ENCODE measurements at regions not wholly inside any gene's neighbourhood (a gene's known extent, or its start where the extent isn't known, plus 50 kb on each side); places are given as distances from the start of the nearest gene placed in this dataset.

DNA sequence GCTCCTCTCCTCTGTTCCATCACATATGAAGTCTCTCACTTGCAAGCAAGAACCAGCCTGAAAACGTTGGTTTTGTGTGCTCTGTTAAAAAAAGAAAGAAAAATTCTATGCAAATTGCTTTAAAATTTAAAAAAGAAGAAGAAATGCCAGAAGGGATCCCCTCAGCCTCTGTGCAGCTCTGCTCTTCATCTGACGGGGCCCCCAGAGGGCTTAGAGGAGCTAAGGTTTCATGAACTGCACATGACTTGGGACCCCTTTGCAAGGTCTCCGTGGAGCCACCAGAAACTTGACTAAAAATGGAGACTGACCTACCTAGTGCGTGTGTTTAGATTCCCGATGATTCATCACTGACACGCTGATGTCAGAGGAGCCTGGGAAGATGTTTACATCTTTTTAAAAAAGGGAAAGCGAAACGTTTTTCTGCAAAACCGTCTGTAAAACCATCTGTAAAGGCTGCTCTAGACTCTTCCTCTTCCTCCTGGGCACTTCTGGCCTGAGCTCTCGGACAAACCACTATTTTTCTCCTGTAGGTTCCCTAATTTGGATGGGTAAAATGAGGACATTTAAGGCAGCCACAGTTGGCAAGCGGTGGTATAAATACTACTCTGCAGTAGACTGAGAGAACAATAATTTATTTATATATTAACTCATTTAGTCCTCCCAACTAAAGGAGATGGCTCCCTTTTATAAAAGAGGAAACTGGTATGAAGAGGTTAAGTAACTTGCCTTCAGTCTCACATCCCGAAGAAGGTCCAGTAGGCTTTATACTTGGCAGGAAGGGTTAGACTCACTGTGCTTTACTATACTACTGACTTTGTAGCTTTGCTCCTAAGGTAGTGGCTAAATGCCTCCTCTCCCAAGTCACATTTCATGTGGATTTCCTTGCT is 67.2 kb upstream of the POLG start:
- Histone ChIP-seq H3K36me3 (ENCODE audit: control insufficient read depth in 2 of 2, insufficient read depth in 1 of 2, low read length in 2 of 2) (no peaks in the 10 kb centered on the region), H3K4me3 (ENCODE audit: low read depth, low read length) (no peak overlapping the region), H3K4me1 (ENCODE audit: control insufficient read depth, insufficient read depth, low read length) (peaks cover 8% of the 10 kb centered on the region), H3K27ac (ENCODE audit: extremely low read depth, low read depth, low read length) (no peak overlapping the region), H3K9me3 (ENCODE audit: control insufficient read depth, insufficient read depth, low read depth, low read length) (no peaks in the 10 kb centered on the region)
- ChIA-PET CTCF (interaction anchor here (0.6 to 9.3 kb wide), 19 partner anchors 9 to 694 kb away, joined by 3 to 242 read pairs (median 5); no protein-coding TSS in a partner anchor), POLR2A (interaction anchor here (1.0 kb wide), 1 partner anchor 12 kb away, joined by 4 read pairs; no protein-coding TSS in a partner anchor)
- TF ChIP-seq ZNF792 (tag by site-specific recombination; IDR thresholded peaks at IDR 0.05) (no peak), ZNF449 (tag by site-specific recombination; IDR thresholded peaks at IDR 0.05) (no peak), OSR2 (tag by site-specific recombination; IDR thresholded peaks at IDR 0.05) (no peak), GFI1B (tag by site-specific recombination; IDR thresholded peaks at IDR 0.05) (no peak), ZNF433 (tag by site-specific recombination; IDR thresholded peaks at IDR 0.05; ENCODE audit: low read depth) (no peak), ZFP69B (tag by site-specific recombination; IDR thresholded peaks at IDR 0.05) (0 out of 2 replicates have a peak, but pooled peaks have one; percentile 13), GLIS1 (tag by site-specific recombination; IDR thresholded peaks at IDR 0.05) (no peak), ZSCAN23 (tag by site-specific recombination; IDR thresholded peaks at IDR 0.05) (no peak), ZNF266 (tag by site-specific recombination; IDR thresholded peaks at IDR 0.05; ENCODE audit: low read depth) (no peak), ZNF623 (tag by site-specific recombination; IDR thresholded peaks at IDR 0.05) (no peak), PRDM1 (tag by site-specific recombination; IDR thresholded peaks at IDR 0.05) (no peak), ZBTB8A (tag by site-specific recombination; IDR thresholded peaks at IDR 0.05) (no peak), OVOL3 (tag by site-specific recombination; IDR thresholded peaks at IDR 0.05) (no peak), ZNF768 (tag by site-specific recombination; IDR thresholded peaks at IDR 0.05) (no peak), ZNF37A (tag by site-specific recombination; IDR thresholded peaks at IDR 0.05) (no peak), ZNF121 (tag by site-specific recombination; IDR thresholded peaks at IDR 0.05) (no peak), TSHZ1 (tag by site-specific recombination; IDR thresholded peaks at IDR 0.05; ENCODE audit: borderline replicate concordance) (no peak), ZNF501 (tag by site-specific recombination; IDR thresholded peaks at IDR 0.05) (no peak), BCL11A (tag by site-specific recombination; IDR thresholded peaks at IDR 0.05; ENCODE audit: low read depth) (no peak), ZNF23 (tag by site-specific recombination; IDR thresholded peaks at IDR 0.05; ENCODE audit: borderline replicate concordance) (no peak), ZNF223 (tag by site-specific recombination; IDR thresholded peaks at IDR 0.05) (no peak), ZEB2 (tag by site-specific recombination; IDR thresholded peaks at IDR 0.05) (no peak)
- TF ChIP-seq, protein P1, sequence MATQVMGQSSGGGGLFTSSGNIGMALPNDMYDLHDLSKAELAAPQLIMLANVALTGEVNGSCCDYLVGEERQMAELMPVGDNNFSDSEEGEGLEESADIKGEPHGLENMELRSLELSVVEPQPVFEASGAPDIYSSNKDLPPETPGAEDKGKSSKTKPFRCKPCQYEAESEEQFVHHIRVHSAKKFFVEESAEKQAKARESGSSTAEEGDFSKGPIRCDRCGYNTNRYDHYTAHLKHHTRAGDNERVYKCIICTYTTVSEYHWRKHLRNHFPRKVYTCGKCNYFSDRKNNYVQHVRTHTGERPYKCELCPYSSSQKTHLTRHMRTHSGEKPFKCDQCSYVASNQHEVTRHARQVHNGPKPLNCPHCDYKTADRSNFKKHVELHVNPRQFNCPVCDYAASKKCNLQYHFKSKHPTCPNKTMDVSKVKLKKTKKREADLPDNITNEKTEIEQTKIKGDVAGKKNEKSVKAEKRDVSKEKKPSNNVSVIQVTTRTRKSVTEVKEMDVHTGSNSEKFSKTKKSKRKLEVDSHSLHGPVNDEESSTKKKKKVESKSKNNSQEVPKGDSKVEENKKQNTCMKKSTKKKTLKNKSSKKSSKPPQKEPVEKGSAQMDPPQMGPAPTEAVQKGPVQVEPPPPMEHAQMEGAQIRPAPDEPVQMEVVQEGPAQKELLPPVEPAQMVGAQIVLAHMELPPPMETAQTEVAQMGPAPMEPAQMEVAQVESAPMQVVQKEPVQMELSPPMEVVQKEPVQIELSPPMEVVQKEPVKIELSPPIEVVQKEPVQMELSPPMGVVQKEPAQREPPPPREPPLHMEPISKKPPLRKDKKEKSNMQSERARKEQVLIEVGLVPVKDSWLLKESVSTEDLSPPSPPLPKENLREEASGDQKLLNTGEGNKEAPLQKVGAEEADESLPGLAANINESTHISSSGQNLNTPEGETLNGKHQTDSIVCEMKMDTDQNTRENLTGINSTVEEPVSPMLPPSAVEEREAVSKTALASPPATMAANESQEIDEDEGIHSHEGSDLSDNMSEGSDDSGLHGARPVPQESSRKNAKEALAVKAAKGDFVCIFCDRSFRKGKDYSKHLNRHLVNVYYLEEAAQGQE (tag by site-specific recombination; IDR thresholded peaks at IDR 0.05) = no peak
- TF ChIP-seq, protein P2, sequence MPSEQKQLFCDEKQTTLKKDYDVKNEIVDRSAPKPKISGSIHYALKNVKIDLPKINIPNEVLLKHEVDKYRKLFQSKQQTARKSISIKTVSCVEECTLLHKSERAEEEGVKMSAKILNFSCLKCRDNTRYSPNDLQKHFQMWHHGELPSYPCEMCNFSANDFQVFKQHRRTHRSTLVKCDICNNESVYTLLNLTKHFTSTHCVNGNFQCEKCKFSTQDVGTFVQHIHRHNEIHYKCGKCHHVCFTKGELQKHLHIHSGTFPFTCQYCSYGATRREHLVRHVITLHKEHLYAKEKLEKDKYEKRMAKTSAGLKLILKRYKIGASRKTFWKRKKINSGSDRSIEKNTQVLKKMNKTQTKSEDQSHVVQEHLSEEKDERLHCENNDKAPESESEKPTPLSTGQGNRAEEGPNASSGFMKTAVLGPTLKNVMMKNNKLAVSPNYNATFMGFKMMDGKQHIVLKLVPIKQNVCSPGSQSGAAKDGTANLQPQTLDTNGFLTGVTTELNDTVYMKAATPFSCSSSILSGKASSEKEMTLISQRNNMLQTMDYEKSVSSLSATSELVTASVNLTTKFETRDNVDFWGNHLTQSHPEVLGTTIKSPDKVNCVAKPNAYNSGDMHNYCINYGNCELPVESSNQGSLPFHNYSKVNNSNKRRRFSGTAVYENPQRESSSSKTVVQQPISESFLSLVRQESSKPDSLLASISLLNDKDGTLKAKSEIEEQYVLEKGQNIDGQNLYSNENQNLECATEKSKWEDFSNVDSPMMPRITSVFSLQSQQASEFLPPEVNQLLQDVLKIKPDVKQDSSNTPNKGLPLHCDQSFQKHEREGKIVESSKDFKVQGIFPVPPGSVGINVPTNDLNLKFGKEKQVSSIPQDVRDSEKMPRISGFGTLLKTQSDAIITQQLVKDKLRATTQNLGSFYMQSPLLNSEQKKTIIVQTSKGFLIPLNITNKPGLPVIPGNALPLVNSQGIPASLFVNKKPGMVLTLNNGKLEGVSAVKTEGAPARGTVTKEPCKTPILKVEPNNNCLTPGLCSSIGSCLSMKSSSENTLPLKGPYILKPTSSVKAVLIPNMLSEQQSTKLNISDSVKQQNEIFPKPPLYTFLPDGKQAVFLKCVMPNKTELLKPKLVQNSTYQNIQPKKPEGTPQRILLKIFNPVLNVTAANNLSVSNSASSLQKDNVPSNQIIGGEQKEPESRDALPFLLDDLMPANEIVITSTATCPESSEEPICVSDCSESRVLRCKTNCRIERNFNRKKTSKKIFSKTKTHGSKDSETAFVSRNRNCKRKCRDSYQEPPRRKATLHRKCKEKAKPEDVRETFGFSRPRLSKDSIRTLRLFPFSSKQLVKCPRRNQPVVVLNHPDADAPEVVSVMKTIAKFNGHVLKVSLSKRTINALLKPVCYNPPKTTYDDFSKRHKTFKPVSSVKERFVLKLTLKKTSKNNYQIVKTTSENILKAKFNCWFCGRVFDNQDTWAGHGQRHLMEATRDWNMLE (tag by site-specific recombination; conservative IDR thresholded peaks at IDR 0.05; ENCODE audit: low read depth) = no peak
